Activated T-cell treated with anti-CD3 and anti-CD28 coated beads, Interleukin-2, amount 50 U/mL, for 24 hours (primary cell): ENCODE measurements at regions not wholly inside any gene's neighbourhood (a gene's known extent, or its start where the extent isn't known, plus 50 kb on each side); places are given as distances from the start of the nearest gene placed in this dataset.
"Not testable (repeated sequence)": the region's sequence is repeated elsewhere in the genome, so short reads cannot be mapped to it uniquely, and the experiment has no call there.

Source experiments
- DNase-seq: peaks from one replicate; pipeline ENCODE4 v3.0.0-alpha.2; 2020
- H3K27ac Mint-ChIP-seq: 2 replicates; pipeline ENCODE4 v1.8.0; 2020; ENCODE audit warnings: mild to moderate bottlenecking, mixed read lengths
- H3K27me3 Mint-ChIP-seq: 2 replicates; pipeline ENCODE4 v1.8.0; 2020; ENCODE audit warnings: mixed read lengths
- H3K36me3 Mint-ChIP-seq: 2 replicates; pipeline ENCODE4 v1.8.0; 2020; ENCODE audit warnings: low read depth, mixed read lengths
- H3K4me1 Mint-ChIP-seq: 2 replicates; pipeline ENCODE4 v1.8.0; 2020; ENCODE audit warnings: low read depth, mixed read lengths
- H3K4me3 Mint-ChIP-seq: 2 replicates; pipeline ENCODE4 v1.8.0; 2020; ENCODE audit warnings: mild to moderate bottlenecking, moderate library complexity, mixed read lengths
- H3K9me3 Mint-ChIP-seq: 2 replicates; pipeline ENCODE4 v1.8.0; 2020; ENCODE audit warnings: mixed read lengths

DNA sequence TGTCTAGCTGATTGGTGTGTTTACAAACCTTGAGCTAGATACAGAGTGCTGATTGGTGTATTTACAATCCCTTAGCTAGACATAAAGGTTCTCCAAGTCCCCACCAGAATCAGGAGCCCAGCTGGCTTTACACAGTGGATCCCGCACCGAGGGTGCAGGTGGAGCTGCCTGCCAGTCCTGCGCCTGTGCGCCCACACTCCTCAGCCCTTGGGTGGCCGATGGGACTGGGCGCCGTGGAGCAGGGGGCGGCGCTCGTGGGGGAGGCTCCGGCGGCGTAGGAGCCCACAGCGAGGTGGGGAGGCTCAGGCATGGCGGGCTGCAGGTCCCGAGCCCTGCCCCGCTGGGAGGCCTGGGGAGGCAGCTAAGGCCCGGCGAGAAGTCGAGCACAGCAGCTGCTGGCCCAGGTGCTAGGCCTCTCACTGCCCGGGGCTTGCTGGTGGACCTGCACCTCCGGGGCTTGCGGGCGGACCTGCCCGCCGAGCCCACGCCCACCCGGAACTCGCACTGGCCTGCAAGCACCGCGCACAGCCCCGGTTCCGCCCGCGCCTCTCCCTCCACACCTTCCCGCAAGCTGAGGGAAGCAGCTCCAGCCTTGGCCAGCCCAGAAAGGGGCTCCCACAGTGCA, 51.0 kb upstream of the CDYL start:
- DNase-seq, H3K27ac Mint-ChIP-seq, H3K4me3 Mint-ChIP-seq, H3K9me3 Mint-ChIP-seq, H3K36me3 Mint-ChIP-seq: not testable (repeated sequence)
- peaks cover 30% of the 10 kb centered on the region for H3K27me3 Mint-ChIP-seq
- peaks cover 12% of the 10 kb centered on the region for H3K4me1 Mint-ChIP-seq

- H3K36me3 Mint-ChIP-seq, H3K9me3 Mint-ChIP-seq, DNase-seq, H3K4me3 Mint-ChIP-seq, H3K27ac Mint-ChIP-seq: not testable (repeated sequence)
- Mint-ChIP-seq H3K27me3 (peaks cover 27% of the 10 kb centered on the region), H3K4me1 (peaks cover 12% of the 10 kb centered on the region)
These were observed 51.5 kb upstream of the CDYL start for GRCh38 chr6:4724727-4725126.

- no peaks in the 10 kb centered on the region for H3K9me3 Mint-ChIP-seq
- no peaks in the 10 kb centered on the region for H3K36me3 Mint-ChIP-seq
- H3K27me3 Mint-ChIP-seq, result peaks cover 17% of the 10 kb centered on the region
- peaks cover 12% of the 10 kb centered on the region for H3K4me1 Mint-ChIP-seq
- DNase-seq, result no peak
- H3K27ac Mint-ChIP-seq, result no peak overlapping the region
- no peak overlapping the region for H3K4me3 Mint-ChIP-seq
These were observed 52.8 kb upstream of the CDYL start for GRCh38 chr6:4723383-4723782.

GRCh38 chr6:4721368-4721767, 54.8 kb upstream of the CDYL start:
- not testable (repeated sequence) for H3K4me1 Mint-ChIP-seq, H3K4me3 Mint-ChIP-seq, H3K27ac Mint-ChIP-seq, DNase-seq, H3K9me3 Mint-ChIP-seq, H3K36me3 Mint-ChIP-seq
- H3K27me3 Mint-ChIP-seq, result peaks cover 12% of the 10 kb centered on the region

- Mint-ChIP-seq H3K36me3 (no peaks in the 10 kb centered on the region), H3K27me3 (peaks cover 10% of the 10 kb centered on the region), H3K4me3 (no peak overlapping the region), H3K9me3 (no peaks in the 10 kb centered on the region), H3K4me1 (peaks cover 6% of the 10 kb centered on the region), H3K27ac (no peak overlapping the region)
- no peak for DNase-seq
These were observed 56.7 kb upstream of the CDYL start for GRCh38 chr6:4719491-4719890.

- H3K9me3 Mint-ChIP-seq, result no peaks in the 10 kb centered on the region
- no peaks in the 10 kb centered on the region for H3K36me3 Mint-ChIP-seq
- no peak overlapping the region for H3K4me3 Mint-ChIP-seq
- DNase-seq, result no peak
- H3K27me3 Mint-ChIP-seq, result no peaks in the 10 kb centered on the region
- H3K4me1 Mint-ChIP-seq, result peaks cover 7% of the 10 kb centered on the region
- no peak overlapping the region for H3K27ac Mint-ChIP-seq
These were observed 58.3 kb upstream of the CDYL start for GRCh38 chr6:4717856-4718255.

- DNase-seq, result no peak
- Mint-ChIP-seq H3K4me1 (peaks cover 7% of the 10 kb centered on the region), H3K27me3 (no peaks in the 10 kb centered on the region), H3K9me3 (no peaks in the 10 kb centered on the region), H3K27ac (no peak overlapping the region), H3K4me3 (no peak overlapping the region), H3K36me3 (no peaks in the 10 kb centered on the region)
These were observed 59.1 kb upstream of the CDYL start for GRCh38 chr6:4717124-4717523.

- H3K27ac Mint-ChIP-seq, result no peak overlapping the region
- no peak overlapping the region for H3K4me3 Mint-ChIP-seq
- no peaks in the 10 kb centered on the region for H3K36me3 Mint-ChIP-seq
- peaks cover 7% of the 10 kb centered on the region for H3K4me1 Mint-ChIP-seq
- no peak for DNase-seq
- H3K9me3 Mint-ChIP-seq, result no peaks in the 10 kb centered on the region
- no peaks in the 10 kb centered on the region for H3K27me3 Mint-ChIP-seq
These were observed 61.2 kb upstream of the CDYL start for GRCh38 chr6:4714961-4715501.

DNA sequence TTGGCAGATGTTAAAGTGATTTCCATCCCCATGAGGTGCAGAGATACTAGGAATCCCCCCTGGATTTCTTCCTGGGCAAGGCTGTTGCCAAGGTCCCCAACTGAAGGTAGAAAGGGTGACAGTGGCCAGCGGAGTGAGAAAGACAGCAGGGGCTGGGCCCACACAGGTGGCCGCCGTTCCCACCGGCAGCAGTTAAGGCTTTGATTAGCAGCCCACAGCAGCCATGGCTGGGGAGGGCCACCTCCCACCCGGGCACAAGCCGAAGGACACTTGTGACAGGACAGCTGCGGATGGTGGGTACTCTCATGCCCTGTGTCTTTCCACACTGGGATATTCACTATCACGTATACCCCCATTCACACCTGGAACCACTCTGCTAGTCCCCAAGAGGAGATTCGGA, 63.9 kb upstream of the CDYL start:
- DNase-seq, result no peak
- H3K36me3 Mint-ChIP-seq, result no peaks in the 10 kb centered on the region
- H3K4me1 Mint-ChIP-seq, result peaks cover 7% of the 10 kb centered on the region
- peaks cover 6% of the 10 kb centered on the region for H3K27me3 Mint-ChIP-seq
- peaks cover 3% of the 10 kb centered on the region for H3K9me3 Mint-ChIP-seq
- no peak overlapping the region for H3K4me3 Mint-ChIP-seq
- no peak overlapping the region for H3K27ac Mint-ChIP-seq

GRCh38 chr6:4707011-4707410, 69.2 kb upstream of the CDYL start:
- H3K4me1 Mint-ChIP-seq, result no peaks in the 10 kb centered on the region
- peaks cover 3% of the 10 kb centered on the region for H3K9me3 Mint-ChIP-seq
- H3K27ac Mint-ChIP-seq, result no peak overlapping the region
- H3K27me3 Mint-ChIP-seq, result peaks cover 6% of the 10 kb centered on the region
- no peaks in the 10 kb centered on the region for H3K36me3 Mint-ChIP-seq
- no peak overlapping the region for H3K4me3 Mint-ChIP-seq
- DNase-seq, result no peak

- H3K4me1 Mint-ChIP-seq, result no peaks in the 10 kb centered on the region
These were observed 70.4 kb upstream of the CDYL start for GRCh38 chr6:4705809-4706208.

GRCh38 chr6:4703382-4703781, 72.8 kb upstream of the CDYL start:
- H3K4me1 Mint-ChIP-seq, result no peaks in the 10 kb centered on the region

More at GRCh38 chr6:4705809-4706208, 70.4 kb upstream of the CDYL start:
- no peak overlapping the region for H3K4me3 Mint-ChIP-seq
- H3K27me3 Mint-ChIP-seq, result peaks cover 6% of the 10 kb centered on the region
- no peak overlapping the region for H3K27ac Mint-ChIP-seq
- DNase-seq, result no peak
- H3K9me3 Mint-ChIP-seq, result peaks cover 3% of the 10 kb centered on the region
- no peaks in the 10 kb centered on the region for H3K36me3 Mint-ChIP-seq

GRCh38 chr6:4698901-4699659, 77.1 kb upstream of the CDYL start:
- no peaks in the 10 kb centered on the region for H3K9me3 Mint-ChIP-seq
- no peaks in the 10 kb centered on the region for H3K4me1 Mint-ChIP-seq
- no peak overlapping the region for H3K4me3 Mint-ChIP-seq
- no peak for DNase-seq
- no peaks in the 10 kb centered on the region for H3K36me3 Mint-ChIP-seq
- no peak overlapping the region for H3K27ac Mint-ChIP-seq
- H3K27me3 Mint-ChIP-seq, result peaks cover 13% of the 10 kb centered on the region

More at GRCh38 chr6:4703382-4703781, 72.8 kb upstream of the CDYL start:
- Mint-ChIP-seq H3K27ac (no peak overlapping the region), H3K4me3 (no peak overlapping the region), H3K9me3 (peaks cover 3% of the 10 kb centered on the region), H3K27me3 (no peaks in the 10 kb centered on the region), H3K36me3 (no peaks in the 10 kb centered on the region)
- DNase-seq, result no peak

- DNase-seq, result no peak
- H3K4me1 Mint-ChIP-seq, result no peaks in the 10 kb centered on the region
- no peak overlapping the region for H3K4me3 Mint-ChIP-seq
- H3K27ac Mint-ChIP-seq, result no peak overlapping the region
- H3K36me3 Mint-ChIP-seq, result no peaks in the 10 kb centered on the region
- peaks cover 8% of the 10 kb centered on the region for H3K9me3 Mint-ChIP-seq
- peaks cover 33% of the 10 kb centered on the region for H3K27me3 Mint-ChIP-seq
These were observed 82.8 kb upstream of the CDYL start for GRCh38 chr6:4693173-4693970.
